Transverse colon (tissue), 3 donors: ENCODE measurements at regions not wholly inside any gene's neighbourhood (a gene's known extent, or its start where the extent isn't known, plus 50 kb on each side); places are given as distances from the start of the nearest gene placed in this dataset.

Experiments
- EP300 ChIP-seq: sonication (generic); formaldehyde crosslinking; IDR thresholded peaks from one replicate; pipeline ENCODE4 v1.6.1; 2017; ENCODE audit warnings: antibody characterized with exemption, low read depth
- POLR2A ChIP-seq: fragments of 450-650 bp; IDR thresholded peaks from one replicate; pipeline ENCODE4 v1.6.1; 2016; ENCODE audit warnings: antibody characterized with exemption, mild to moderate bottlenecking, moderate library complexity
- TF ChIP-seq, protein P1 (sequence below), 5 experiments: fragments of 200-600 bp in 3 of 5; fragments of 450-650 bp in 2 of 5; sonication (generic) in 3 of 5; IDR thresholded peaks; 1 replicate in 2 of 5; 2 replicates in 3 of 5; pipeline ENCODE4 v1.5.1; 2016 to 2017; ENCODE audit warnings: antibody characterized with exemption in 5 of 5, inconsistent platforms in 3 of 5, mild to moderate bottlenecking in 2 of 5, moderate library complexity in 1 of 5

DNA sequence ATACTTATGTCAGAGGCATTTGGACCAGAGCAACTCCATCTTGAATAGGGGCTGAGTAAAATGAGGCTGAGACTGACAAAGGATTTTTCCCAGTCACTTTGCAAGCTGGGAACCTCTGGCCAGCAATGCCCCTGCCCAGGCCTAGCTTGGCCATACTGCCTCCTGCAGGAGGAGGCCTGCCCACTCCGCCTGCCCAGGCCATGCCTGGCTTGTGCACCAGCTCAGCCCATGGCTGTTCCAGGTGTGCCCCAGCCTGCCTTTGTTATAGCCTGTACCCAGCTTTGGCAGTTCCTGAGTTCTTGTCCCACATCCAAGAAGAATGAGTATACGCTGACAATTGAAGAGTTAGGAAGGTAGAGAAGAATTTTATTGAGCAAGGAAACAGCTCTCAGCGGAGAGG lies 176.1 kb downstream of the AASDH start:
- TF ChIP-seq, protein P1, sequence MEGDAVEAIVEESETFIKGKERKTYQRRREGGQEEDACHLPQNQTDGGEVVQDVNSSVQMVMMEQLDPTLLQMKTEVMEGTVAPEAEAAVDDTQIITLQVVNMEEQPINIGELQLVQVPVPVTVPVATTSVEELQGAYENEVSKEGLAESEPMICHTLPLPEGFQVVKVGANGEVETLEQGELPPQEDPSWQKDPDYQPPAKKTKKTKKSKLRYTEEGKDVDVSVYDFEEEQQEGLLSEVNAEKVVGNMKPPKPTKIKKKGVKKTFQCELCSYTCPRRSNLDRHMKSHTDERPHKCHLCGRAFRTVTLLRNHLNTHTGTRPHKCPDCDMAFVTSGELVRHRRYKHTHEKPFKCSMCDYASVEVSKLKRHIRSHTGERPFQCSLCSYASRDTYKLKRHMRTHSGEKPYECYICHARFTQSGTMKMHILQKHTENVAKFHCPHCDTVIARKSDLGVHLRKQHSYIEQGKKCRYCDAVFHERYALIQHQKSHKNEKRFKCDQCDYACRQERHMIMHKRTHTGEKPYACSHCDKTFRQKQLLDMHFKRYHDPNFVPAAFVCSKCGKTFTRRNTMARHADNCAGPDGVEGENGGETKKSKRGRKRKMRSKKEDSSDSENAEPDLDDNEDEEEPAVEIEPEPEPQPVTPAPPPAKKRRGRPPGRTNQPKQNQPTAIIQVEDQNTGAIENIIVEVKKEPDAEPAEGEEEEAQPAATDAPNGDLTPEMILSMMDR (IDR thresholded peaks at IDR 0.05) = no peak
- TF ChIP-seq EP300 (no peak), POLR2A (no peak)
